Adrenal gland (tissue), 5 donors: ENCODE measurements at regions not wholly inside any gene's neighbourhood (a gene's known extent, or its start where the extent isn't known, plus 50 kb on each side); places are given as distances from the start of the nearest gene placed in this dataset.

Source experiments
- CTCF ChIP-seq, 6 experiments: fragments of 450-650 bp in 4 of 6; fragments of 200-600 bp in 2 of 6; sonication (generic) in 1 of 6; IDR thresholded peaks; 1 replicate in 5 of 6; 2 replicates in 1 of 6; pipeline versions ENCODE4 v1.5.1 to v1.8.0; 2016 to 2021; ENCODE audit warnings: antibody characterized with exemption in 6 of 6, mild to moderate bottlenecking in 2 of 6, moderate library complexity in 1 of 6
- POLR2A ChIP-seq, 2 donors: fragments of 450-650 bp; IDR thresholded peaks; one replicate each; pipeline ENCODE4 v1.6.1; 2017; ENCODE audit warnings: antibody characterized with exemption in 2 of 2, mild to moderate bottlenecking in 2 of 2, moderate library complexity in 1 of 2
- donor health status: DM: no; HTN: no; CAD: no.

- TF ChIP-seq CTCF (IDR thresholded peaks at IDR 0.05) (no peak), POLR2A (IDR thresholded peaks at IDR 0.05) (no peak)
Measured at GRCh38 chr13:40215747-40216146, 450.7 kb downstream of the FOXO1 start.
